HG03135 (cell line): ENCODE measurements at regions not wholly inside any gene's neighbourhood (a gene's known extent, or its start where the extent isn't known, plus 50 kb on each side); places are given as distances from the start of the nearest gene placed in this dataset.
A peak's percentile ranks its signal among the peaks of the same experiment; 100 is the strongest.
"Not testable (repeated sequence)": the region's sequence is repeated elsewhere in the genome, so short reads cannot be mapped to it uniquely, and the experiment has no call there.

Experiments
- ATAC-seq: cut with Tn5 transposase; IDR thresholded peaks from one replicate; pipeline ENCODE4 v1.9.1; 2021; ENCODE audit warnings: mild to moderate bottlenecking, moderate library complexity; ENCODE audit not compliant: unreplicated experiment

DNA sequence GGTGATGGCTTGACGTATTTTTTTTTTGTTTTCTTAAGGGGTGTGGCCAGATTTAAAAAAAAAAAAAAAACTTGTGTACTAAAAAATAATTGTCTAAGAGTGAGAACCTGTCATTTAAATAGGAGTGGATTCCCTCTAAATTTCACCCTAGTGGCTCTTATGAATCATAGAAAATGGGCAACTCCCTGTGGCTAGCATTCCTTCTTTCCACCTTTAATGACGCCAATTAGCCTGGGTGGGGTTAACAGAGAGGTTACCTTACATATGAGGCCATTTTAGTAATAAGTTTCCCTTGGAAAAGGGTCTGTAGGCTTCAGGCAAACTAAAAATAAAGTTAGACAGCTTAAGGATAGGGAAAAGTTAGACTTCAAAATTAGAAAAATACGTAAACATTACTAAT, 223.5 kb upstream of the FAM241A start:
- no peak for ATAC-seq

DNA sequence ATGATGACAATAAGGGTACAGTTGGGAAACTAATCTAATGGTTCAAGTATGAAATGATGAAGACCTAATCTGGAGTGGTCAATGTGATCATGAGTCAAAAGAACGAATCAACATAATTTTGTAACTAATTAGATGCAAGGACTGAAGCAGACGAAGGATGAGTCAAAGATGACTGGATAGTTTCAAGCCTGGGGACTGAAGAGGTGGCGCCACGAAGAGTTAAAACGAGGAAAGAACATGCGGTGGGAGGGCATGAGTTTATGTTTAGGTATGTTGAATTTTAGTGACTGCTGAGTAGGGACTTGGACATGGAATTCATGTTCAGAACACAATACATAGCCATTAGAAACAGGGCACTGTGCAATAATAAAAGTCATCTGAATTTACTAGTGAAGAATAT, 221.5 kb upstream of the FAM241A start:
- ATAC-seq: no peak

DNA sequence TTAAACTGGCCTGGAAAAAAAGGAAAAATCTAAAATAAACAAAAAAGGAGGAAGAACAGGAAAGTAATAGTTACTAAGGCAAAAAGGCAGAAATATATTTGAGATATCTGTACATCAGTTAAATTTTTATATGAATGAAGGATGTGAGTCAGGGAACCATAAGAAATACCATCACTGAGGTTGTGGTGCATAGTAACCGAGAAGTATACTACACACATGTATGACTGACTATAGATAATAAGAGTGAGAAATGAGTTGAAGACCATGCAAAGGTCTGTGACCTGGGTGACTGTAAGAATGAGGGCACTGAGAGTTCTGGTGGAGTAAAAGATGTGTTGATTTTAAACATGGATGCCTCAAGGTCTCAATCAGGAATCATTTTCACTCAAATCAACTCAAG, 220.6 kb upstream of the FAM241A start:
- no peak for ATAC-seq

DNA sequence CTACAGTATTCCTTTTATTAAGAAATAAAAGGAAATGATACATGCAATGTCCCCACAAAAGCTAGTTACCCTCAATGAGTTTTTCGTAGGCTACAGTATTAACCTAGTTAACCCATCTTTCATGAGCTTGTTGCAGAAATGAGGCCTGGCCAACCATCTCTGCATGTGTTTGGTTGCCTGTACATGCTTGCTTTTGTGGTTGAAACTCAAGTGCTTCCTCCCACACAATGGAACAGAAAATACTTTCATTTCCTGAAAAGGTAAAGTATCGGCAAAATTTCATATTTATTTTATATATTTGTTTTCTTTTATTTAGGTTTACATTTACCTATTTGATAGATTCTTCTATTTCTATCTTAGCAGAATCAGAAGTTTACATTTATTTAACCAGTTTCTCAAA, 214.6 kb upstream of the FAM241A start:
- ATAC-seq: peak; percentile 100

DNA sequence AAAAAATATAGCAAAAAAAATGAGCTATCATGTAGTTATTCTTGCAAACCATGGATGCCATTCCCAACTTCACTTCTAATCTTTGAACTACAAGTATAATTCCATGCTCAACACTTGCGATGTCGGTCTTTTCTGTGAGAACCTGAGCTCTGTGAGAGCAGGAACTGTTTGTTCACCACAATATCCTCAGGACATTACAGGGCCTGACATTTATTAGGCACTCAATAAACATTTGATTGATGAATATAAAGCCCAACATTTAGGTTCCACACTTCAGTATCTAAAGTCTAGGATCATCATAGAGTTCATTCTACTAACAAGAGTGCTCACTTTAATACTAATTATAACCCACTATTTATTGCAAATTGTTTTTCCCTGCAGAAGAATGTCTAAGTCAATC, 211.6 kb upstream of the FAM241A start:
- no peak for ATAC-seq

DNA sequence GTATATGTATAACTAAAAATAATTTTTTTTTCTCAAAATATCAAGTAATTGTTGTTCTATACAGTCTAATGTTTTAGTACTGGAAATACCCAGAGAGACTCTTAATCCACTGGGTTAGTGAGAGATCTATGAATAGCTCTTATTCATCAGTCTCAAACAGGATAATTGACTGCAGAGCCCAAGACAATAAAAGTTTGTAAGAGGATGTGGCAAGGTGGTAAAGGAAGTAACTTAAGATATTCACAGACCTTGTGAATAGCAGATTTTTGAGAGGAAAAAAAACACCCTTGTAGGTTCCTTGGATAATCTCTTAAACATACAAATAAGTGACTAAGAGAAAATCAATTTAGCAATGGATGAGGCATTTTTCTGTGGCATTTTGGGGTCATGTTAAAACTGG, 210.9 kb upstream of the FAM241A start:
- no peak for ATAC-seq

DNA sequence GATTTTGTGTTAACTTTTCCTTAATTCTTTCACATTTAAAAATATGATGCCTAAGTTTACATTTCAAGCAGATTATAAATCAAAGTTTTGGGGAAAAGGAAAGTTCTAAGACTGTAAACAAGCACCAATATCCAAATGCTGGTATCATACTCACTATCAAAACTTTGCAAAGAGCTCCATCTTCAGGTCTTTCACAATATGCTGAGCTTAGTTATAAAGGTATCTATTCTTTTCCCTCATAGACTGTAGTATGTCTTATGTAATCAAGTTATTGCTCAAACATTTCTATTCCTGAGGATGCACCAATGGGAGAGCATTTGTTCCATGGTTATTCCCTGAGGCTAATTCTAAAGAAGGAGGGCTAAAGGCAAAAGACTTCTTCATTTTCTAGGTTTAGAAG, 207.9 kb upstream of the FAM241A start:
- ATAC-seq: no peak

DNA sequence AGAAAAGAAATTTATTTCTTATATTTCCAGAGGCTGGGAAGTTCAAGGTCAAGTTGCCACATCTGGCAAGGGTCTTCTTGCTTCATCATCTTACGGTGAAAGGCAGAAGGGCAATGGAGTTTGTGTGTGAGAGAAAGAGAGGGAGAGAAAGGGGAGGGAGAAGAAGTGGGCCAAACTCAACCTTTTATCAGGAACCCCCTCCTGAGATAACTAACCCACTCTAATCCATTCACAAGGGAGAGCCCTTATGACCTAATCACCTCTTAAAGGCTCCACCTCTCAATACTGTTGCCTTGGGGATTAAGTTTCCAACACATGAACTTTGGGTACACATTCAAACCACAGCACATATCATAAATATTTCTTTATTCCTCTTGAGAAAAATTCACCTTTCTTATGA, 203.3 kb upstream of the FAM241A start:
- ATAC-seq: no peak

DNA sequence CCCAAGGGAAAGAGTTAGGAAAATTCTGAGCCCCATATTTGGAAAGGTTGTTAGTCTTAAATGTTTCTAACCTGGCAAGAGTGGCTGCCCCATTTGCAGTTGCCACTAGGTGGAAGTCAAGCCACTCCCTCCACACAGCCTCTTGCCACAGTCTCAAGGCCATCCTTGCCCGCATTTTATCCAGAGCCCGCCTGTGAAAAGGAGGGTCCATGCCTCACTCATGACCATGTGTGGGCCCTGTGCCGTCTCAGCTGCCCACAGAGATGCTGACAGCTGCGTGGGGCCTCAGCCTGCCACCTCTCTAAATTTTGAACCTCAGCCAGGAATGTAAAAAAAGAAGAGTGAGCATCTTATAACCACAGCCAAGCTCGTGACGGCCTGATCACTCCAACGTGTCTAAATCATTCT, 201.5 kb upstream of the FAM241A start:
- ATAC-seq: peak; percentile 90

DNA sequence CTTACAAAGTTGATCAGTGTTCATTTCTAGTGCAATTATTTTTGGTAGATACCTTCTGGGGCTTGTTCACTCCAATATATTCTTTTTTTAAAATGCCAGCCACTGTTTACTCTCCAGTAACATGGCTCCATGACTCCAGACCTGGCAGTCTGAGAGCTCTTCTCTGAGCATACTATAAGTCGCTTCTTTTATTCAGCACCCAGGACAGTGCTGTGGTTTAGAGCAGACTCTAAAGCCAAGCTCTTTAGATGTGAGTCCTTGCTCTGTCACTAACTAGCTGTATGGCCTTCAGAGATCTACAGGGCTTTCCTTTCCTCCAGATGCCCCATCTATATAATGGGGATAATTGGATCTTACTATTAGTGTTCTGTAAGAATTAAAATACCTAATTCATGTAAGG, 200.2 kb upstream of the FAM241A start:
- no peak for ATAC-seq

DNA sequence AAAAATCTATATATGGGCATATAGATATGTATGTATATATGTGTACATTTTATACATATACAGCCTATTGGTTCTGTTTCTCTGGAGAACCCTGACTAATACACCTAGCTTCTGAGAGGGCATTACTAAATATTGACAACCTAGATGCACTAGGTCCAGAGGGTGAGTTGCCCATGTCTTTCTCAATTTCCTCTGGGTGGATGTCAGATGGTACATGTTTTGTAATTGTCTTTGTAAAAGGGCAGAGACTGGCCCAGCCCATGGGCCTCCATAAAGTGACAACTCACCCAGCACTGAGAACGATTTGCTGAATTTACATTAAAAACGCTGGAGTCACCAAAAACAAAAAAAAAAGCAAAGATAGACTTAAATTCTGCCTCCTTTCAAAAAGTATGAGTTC, 198.5 kb upstream of the FAM241A start:
- ATAC-seq: no peak

DNA sequence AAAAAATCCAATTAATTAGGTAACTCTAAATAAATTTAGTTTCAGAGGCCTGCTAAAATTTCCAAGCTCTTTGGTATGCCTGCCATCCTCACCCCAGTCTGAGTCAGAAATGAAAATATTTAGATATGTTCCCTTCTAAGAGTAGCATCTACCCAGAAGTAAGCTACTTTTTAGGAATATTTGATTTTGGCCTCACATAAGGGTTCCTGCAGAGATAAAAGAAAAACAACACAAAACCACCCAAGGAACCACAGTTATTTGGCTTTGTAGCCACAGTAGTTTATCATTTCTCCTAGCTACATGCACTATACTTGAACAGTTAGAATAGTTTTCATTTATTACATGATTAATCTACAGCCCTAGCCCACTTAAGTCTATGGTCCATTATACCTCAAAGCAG, 192.6 kb upstream of the FAM241A start:
- ATAC-seq: no peak

DNA sequence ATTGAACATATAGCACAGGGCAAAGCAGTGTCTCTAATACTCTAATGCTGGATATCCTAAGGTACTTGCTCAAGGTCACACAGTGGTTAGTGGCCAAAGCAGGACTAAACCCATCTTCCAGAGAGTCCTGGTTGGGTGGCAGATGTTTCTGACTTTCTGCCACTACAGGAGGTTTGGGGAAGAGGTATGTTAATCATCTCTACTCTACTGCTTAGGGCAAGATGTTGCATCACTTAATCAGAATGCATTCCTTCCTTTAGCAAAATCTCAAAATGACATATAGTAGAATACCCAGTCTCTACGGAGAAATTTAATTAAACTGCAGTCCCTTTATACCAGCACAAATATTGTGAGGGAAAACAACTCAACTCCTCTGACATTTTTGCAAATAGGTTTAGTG, 190.7 kb upstream of the FAM241A start:
- ATAC-seq: no peak

DNA sequence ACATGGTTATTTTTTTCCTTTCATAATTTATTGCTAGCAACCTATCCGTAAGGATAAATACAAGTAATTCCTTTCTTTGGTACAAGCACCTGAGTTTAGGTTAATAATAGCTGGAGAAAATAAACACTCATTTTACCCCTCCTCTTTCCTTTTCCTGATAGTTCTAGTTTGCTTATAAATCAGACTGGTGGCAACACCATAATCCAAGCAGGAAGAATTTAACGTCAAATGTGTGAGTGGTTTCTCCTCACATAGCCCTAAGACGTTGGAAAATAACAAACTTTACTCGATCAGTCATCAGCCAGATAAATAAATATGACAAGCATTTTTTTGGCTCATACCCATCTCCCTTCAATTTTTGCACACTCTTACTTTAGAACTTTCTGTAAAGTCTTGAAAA, 190.3 kb upstream of the FAM241A start:
- ATAC-seq: no peak

DNA sequence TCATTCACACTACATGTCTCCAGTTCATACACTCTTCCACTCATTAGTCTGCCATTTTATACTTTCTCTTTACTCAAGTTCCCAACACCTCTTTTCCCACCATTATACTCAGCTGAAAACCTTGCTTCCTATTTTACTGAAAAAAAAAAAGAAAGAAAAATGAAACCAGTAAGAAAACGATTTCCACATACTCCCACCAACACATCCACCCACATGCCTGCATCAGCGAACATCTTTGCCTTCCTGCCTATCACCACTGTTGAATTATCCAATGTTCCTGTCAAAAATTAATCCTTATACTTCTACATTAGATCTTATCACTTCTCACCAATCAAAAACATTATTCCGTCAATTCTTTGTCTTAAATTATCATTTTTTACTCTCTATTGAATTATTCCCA, 188.1 kb upstream of the FAM241A start:
- ATAC-seq: no peak

DNA sequence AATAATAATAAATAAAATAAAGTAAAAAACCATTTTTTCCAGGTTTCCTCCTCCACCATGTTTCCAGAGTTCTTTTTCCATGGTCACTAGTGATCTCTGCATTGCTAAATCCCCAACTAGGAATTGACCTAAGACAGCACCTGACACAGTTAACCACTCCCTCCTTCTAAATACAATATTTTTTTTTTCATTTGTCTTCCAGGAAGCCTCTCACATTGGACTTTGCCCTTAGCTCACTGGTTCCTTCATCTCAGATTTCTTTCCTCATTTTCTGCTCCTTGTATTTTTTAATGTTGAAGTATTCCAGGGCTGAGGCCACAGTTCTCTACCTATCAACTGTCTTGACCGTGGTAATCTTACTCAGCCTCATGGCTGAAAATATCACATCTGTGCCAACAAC, 187.3 kb upstream of the FAM241A start:
- no peak for ATAC-seq

DNA sequence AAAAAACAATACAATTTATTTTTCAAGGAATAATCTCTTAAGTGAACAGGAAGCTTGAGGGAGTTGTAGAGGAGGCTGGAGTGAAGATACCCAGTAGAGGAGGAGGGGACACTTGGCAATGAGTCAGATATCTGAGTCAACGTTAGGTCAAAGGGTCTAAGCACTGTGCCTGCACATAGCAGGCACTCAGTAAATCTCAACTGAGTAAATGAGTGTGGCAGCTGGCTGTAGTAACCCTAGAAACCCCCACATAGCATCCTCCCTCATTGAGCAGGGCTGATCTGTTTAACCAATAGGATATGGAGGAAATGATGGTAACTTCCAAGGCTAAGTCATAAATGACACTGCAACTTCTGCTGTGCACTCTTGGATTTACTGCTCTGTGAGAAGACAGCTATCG, 186.0 kb upstream of the FAM241A start:
- no peak for ATAC-seq

DNA sequence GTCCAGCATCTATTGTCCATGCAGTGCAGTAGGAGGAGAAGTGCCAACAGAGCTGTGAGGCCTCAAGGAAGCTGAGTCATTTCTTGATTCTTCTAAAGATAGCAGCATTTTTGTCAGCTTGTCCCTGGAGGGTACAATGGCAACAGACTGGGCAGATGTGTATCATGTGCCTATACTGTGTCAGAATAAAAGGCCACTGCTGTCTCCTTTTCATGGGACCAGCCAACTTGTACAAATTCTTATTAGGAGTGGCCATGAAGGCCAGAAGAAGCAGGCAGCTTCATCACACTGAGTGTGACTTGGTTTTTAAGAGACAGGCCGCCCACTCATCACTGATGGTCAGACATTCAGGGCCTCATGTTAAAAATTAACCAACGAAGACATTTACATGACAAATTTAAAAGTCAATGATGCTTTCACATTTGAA, 185.0 kb upstream of the FAM241A start:
- ATAC-seq: peak; percentile 92

DNA sequence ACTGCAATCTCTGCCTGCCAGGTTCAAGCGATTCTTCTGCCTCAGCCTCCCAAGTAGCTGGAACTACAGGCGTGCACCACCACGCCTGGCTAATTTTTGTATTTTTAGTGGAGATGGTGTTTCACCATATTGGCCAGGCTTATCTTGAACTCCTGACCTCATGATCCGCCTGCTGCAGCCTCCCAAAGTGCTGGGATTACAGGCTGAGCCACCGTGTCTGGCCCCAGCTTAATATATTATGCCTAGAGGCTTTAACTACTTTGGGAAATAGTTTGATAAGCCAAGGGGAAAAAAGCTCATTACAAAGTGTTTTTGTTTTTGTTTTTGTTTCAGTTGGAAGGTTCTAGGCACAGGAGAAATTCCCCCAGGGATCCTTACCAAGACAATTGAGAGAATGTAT, 184.2 kb upstream of the FAM241A start:
- ATAC-seq: not testable (repeated sequence)

DNA sequence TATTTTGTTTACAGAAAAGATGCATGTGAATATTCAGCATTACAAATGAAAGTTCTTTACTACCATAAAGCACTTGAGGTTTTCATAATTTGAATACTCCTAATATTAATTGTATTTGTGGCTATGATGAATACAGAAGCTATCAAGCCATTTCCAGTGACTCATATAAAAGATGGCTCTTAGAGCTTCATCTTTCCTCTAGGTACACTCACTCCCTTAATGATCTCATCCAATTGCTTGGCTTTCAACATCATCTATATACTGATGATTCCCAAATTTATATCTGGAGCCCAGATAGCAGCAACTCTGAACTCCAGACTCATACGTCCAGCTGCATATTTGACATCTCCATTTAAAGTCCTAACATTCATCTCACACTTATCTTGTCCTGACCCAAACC, 183.4 kb upstream of the FAM241A start:
- ATAC-seq: no peak

DNA sequence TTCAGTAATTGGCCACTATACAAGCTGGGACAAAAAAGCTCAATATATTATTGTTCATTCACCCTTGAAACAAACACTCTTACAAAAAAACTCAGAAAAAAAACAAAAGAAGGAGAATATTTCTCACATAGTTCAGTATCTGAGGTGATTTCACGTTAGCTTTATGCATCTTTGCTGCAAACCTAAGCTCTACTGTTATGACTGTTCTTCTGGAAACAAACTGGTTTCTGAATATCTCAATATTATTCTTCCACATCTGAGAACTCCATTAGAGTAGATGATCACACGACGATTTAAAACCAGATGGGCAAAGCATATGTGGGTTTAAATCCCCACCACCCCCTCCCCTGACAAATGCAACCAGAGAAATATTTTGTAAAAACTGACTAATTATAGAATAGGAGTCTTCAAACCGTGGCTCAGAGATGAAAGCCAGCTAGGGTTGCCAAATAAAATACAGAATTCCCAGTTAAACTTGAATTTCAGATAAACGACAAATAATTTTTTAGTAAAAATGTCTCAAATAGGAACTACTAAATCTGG, 182.0 kb upstream of the FAM241A start:
- ATAC-seq: peak; percentile 29

DNA sequence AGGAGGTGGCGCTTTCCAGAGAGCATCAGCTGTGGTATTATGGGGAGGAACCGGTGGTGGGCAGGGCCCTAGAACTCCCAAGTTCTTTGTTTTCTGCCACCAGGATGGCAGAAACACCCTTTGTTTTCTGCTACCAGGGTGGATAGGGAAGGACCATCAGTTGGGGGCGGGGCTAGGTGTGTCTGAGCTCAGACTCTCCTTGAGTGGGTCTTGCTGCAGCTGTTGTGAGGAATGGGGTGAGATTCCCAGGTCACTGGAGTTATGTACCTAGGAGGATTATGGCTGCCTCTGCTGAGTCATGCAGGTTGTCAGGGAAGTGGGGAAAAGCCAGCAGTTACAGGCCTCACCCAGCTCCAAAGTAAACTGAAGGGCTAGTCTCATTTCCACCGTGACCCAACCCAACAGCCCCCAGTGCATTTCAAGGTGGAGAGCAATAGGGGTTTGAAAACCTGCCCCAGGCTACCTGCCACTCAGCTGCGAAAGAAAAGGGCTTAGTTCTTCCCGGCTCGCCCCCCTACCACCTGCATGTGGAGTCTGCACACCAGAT, 167.8 kb upstream of the FAM241A start:
- no peak for ATAC-seq

DNA sequence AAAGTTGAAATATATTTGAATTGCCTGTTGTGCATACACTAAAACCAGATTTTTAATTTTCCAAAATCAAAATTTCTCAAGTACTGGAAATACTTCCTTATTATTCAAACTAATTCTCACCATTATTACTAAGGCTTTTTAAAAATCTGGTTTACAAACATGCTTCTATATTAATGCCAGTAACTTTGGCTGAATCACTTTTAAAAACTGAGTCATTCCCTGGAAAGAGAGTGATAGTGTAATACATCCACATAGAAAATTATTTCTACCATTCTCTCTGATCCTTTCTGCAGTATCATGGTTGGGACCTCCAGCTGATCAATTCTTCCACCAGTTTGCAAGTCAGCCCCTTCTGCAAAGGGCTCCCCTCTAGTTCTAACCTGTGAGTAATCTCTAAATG, 165.3 kb upstream of the FAM241A start:
- ATAC-seq: no peak
